ENCODE measurements at regions not wholly inside any gene's neighbourhood (a gene's known extent, or its start where the extent isn't known, plus 50 kb on each side); places are given as distances from the start of the nearest gene placed in this dataset.

- no peak for TF ChIP-seq AEBP2 (tag by site-specific recombination; IDR thresholded peaks at IDR 0.05; ENCODE audit: borderline replicate concordance)
- no peak for TF ChIP-seq ZNF175 (tag by site-specific recombination; IDR thresholded peaks at IDR 0.05)
- TF ChIP-seq ZNF23 (tag by site-specific recombination; IDR thresholded peaks at IDR 0.05; ENCODE audit: borderline replicate concordance) = no peak
Observed at GRCh38 chr5:3789519-3790193, 194.0 kb downstream of the IRX1 start (continued).

- Histone ChIP-seq H3K9me3 (ENCODE audit: control insufficient read depth, insufficient read depth, low read depth, low read length) (no peaks in the 10 kb centered on the region), H3K4me3 (ENCODE audit: low read depth, low read length) (no peak overlapping the region), H3K27ac (ENCODE audit: extremely low read depth, low read depth, low read length) (no peak overlapping the region), H3K36me3 (ENCODE audit: control insufficient read depth in 2 of 2, insufficient read depth in 1 of 2, low read length in 2 of 2) (no peaks in the 10 kb centered on the region), H3K4me1 (ENCODE audit: control insufficient read depth, insufficient read depth, low read length) (no peaks in the 10 kb centered on the region)
- CTCF ChIA-PET = no interaction called here
- POLR2A ChIA-PET = no interaction called here
- TF ChIP-seq ZBTB8A (tag by site-specific recombination; IDR thresholded peaks at IDR 0.05) = no peak
- no peak for TF ChIP-seq TCF7L2 (IDR thresholded peaks at IDR 0.05; ENCODE audit: borderline replicate concordance, low read depth, low read length)
- no peak for TF ChIP-seq ZBTB10 (tag by site-specific recombination; IDR thresholded peaks at IDR 0.05)
- no peak for TF ChIP-seq MZF1 (tag by site-specific recombination; IDR thresholded peaks at IDR 0.05; ENCODE audit: borderline replicate concordance)
- no peak for TF ChIP-seq PRDM1 (tag by site-specific recombination; IDR thresholded peaks at IDR 0.05)
- TF ChIP-seq ZNF18 (tag by site-specific recombination; IDR thresholded peaks at IDR 0.05) = no peak
- no peak for TF ChIP-seq ZBTB48 (tag by site-specific recombination; IDR thresholded peaks at IDR 0.05)
- no peak for TF ChIP-seq ZEB2 (tag by site-specific recombination; IDR thresholded peaks at IDR 0.05)
Observed at GRCh38 chr5:3793162-3793561, 197.5 kb downstream of the IRX1 start.

GRCh38 chr5:3794611-3795010, 199.0 kb downstream of the IRX1 start:
- no peak overlapping the region for H3K4me3 ChIP-seq (ENCODE audit: low read depth, low read length)
- ChIA-PET POLR2A (no interaction called here), CTCF (no interaction called here)
- no peaks in the 10 kb centered on the region for H3K9me3 ChIP-seq (ENCODE audit: control insufficient read depth, insufficient read depth, low read depth, low read length)
- no peaks in the 10 kb centered on the region for H3K4me1 ChIP-seq (ENCODE audit: control insufficient read depth, insufficient read depth, low read length)
- no peak overlapping the region for H3K27ac ChIP-seq (ENCODE audit: extremely low read depth, low read depth, low read length)
- H3K36me3 ChIP-seq (ENCODE audit: control insufficient read depth in 2 of 2, insufficient read depth in 1 of 2, low read length in 2 of 2) = no peaks in the 10 kb centered on the region
- no peak for TF ChIP-seq ZNF677 (tag by site-specific recombination; IDR thresholded peaks at IDR 0.05)
- TF ChIP-seq ZNF48 (tag by site-specific recombination; IDR thresholded peaks at IDR 0.05) = no peak
- no peak for TF ChIP-seq ZNF19 (tag by site-specific recombination; IDR thresholded peaks at IDR 0.05; ENCODE audit: low read depth)
- TF ChIP-seq YY2 (tag by site-specific recombination; IDR thresholded peaks at IDR 0.05) = no peak
- no peak for TF ChIP-seq ZNF792 (tag by site-specific recombination; IDR thresholded peaks at IDR 0.05)
- no peak for TF ChIP-seq PATZ1 (tag by site-specific recombination; IDR thresholded peaks at IDR 0.05)
- no peak for TF ChIP-seq ZNF585B (tag by site-specific recombination; IDR thresholded peaks at IDR 0.05)
- no peak for TF ChIP-seq ZNF174 (tag by site-specific recombination; IDR thresholded peaks at IDR 0.05)
- no peak for TF ChIP-seq ZNF24 (tag by site-specific recombination; IDR thresholded peaks at IDR 0.05)
- no peak for TF ChIP-seq ZNF701 (tag by site-specific recombination; IDR thresholded peaks at IDR 0.05)
- no peak for TF ChIP-seq ZBTB7A (tag by site-specific recombination; IDR thresholded peaks at IDR 0.05; ENCODE audit: low read depth)
- TF ChIP-seq ZNF350 (tag by site-specific recombination; IDR thresholded peaks at IDR 0.05) = no peak
- no peak for TF ChIP-seq ZFP41 (tag by site-specific recombination; IDR thresholded peaks at IDR 0.05; ENCODE audit: borderline replicate concordance)
- no peak for TF ChIP-seq OVOL3 (tag by site-specific recombination; IDR thresholded peaks at IDR 0.05)
- no peak for TF ChIP-seq ZNF449 (tag by site-specific recombination; IDR thresholded peaks at IDR 0.05)
